ENCODE measurements at regions not wholly inside any gene's neighbourhood (a gene's known extent, or its start where the extent isn't known, plus 50 kb on each side); places are given as distances from the start of the nearest gene placed in this dataset.

DNA sequence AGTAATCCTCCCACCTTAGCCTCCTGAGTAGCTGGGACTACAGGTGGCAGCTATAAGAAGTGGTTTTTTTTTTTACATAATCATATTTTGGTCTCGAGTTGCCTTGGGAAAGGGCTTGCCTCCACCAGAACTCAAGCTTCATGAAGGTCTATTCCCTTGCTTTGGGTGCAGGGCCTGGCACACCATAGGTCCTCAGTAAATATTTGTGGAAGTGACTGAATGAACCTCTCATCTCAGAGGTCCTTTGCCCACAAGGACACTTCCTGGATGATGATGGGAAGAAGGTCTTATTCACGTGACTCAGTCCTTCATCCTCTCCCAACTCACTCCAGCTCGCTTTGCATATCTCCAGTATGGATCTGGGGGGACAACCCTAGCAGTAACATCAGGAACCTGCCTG is 114.0 kb upstream of the MED13L start:
- H3K79me2 ChIP-seq (ENCODE audit: control insufficient read depth, insufficient read depth, low read length): no peaks in the 10 kb centered on the region
- intact Hi-C loops (cut with micrococcal nuclease): no loop called here
- DNase-seq (no peak), ATAC-seq (ENCODE audit: low read depth) (no peak)
- H3K4me1 ChIP-seq (ENCODE audit: control insufficient read depth in 2 of 2, insufficient read depth in 2 of 2, low read length in 2 of 2): no peaks in the 10 kb centered on the region
- no peak overlapping the region for H3K9ac ChIP-seq (ENCODE audit: low read length)
- H2AFZ ChIP-seq (ENCODE audit: insufficient read depth, low read depth, low read length, poor library complexity, severe bottlenecking): no peak overlapping the region
- H3K4me2 ChIP-seq (replicated peaks; ENCODE audit: low read depth, low read length, poor library complexity, severe bottlenecking): no peak overlapping the region
- Mint-ChIP-seq H3K27me3 (no peaks in the 10 kb centered on the region), H3K9me3 (ENCODE audit: insufficient read depth) (no peaks in the 10 kb centered on the region), H3K27ac (no peak overlapping the region), H3K4me1 (peaks cover 2% of the 10 kb centered on the region), H3K4me3 (no peak overlapping the region)
- H3K36me3 ChIP-seq (replicated peaks in 1 of 2; ENCODE audit: control extremely low read depth in 1 of 2, control insufficient read depth in 1 of 2, extremely low read depth in 1 of 2, insufficient read depth in 2 of 2, low read length in 1 of 2): no peaks in the 10 kb centered on the region
- POLR2A ChIA-PET: no interaction called here
- H3K4me3 ChIP-seq (ENCODE audit: control extremely low read depth in 1 of 5, extremely low read depth in 1 of 5, insufficient read depth in 1 of 5, low read depth in 2 of 5, low read length in 4 of 5): no peak overlapping the region
- no peaks in the 10 kb centered on the region for H4K20me1 ChIP-seq (ENCODE audit: control insufficient read depth, insufficient read depth, low read length, poor library complexity, severe bottlenecking)
- CTCF ChIA-PET: no interaction called here
- H3K27me3 ChIP-seq (replicated peaks in 1 of 4; ENCODE audit: control extremely low read depth in 1 of 4, control insufficient read depth in 3 of 4, insufficient read depth in 4 of 4, low read length in 3 of 4): no peaks in the 10 kb centered on the region
- TF ChIP-seq, protein P1, sequence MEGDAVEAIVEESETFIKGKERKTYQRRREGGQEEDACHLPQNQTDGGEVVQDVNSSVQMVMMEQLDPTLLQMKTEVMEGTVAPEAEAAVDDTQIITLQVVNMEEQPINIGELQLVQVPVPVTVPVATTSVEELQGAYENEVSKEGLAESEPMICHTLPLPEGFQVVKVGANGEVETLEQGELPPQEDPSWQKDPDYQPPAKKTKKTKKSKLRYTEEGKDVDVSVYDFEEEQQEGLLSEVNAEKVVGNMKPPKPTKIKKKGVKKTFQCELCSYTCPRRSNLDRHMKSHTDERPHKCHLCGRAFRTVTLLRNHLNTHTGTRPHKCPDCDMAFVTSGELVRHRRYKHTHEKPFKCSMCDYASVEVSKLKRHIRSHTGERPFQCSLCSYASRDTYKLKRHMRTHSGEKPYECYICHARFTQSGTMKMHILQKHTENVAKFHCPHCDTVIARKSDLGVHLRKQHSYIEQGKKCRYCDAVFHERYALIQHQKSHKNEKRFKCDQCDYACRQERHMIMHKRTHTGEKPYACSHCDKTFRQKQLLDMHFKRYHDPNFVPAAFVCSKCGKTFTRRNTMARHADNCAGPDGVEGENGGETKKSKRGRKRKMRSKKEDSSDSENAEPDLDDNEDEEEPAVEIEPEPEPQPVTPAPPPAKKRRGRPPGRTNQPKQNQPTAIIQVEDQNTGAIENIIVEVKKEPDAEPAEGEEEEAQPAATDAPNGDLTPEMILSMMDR (IDR thresholded peaks at IDR 0.05): no peak
- no peak for TF ChIP-seq EZH2 (IDR thresholded peaks at IDR 0.05; ENCODE audit: borderline replicate concordance, insufficient read depth, low read depth, low read length, poor library complexity, severe bottlenecking)
- 90% methylated on average over 2 of the region's 3 CpGs for WGBS (ENCODE audit: insufficient coverage)
- H3K27ac ChIP-seq (ENCODE audit: low read length in 2 of 2): no peak overlapping the region
- peaks cover 0 to 5% (median 5%) of the 10 kb centered on the region in 3 donors for H3K9me3 ChIP-seq (ENCODE audit: control extremely low read depth in 1 of 3, control insufficient read depth in 2 of 3, insufficient read depth in 1 of 3, low read length in 2 of 3)

DNA sequence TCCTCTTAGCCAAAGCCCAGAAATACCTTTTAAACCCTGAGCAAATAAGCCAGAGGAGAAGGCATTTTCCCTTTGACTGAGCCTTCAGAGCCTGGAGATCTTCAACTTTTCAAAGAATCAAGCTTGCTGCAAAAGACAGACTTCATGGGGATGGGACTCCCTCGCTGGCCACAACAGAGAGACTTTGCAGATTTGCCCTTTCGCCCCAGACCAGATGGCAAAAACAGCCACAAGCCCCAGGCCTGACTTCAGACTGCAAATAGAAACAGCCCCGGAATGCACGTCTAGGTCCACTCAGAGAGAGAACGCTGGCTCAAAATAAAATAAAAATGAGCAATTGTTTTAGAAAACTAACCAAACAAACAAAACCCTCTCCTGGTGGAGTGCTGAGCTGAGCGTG is 114.6 kb upstream of the MED13L start:
- H3K9me3 ChIP-seq (ENCODE audit: control extremely low read depth in 1 of 3, control insufficient read depth in 2 of 3, insufficient read depth in 1 of 3, low read length in 2 of 3): peaks cover 0 to 5% (median 5%) of the 10 kb centered on the region in 3 donors
- Mint-ChIP-seq H3K4me3 (no peak overlapping the region), H3K27me3 (no peaks in the 10 kb centered on the region), H3K4me1 (peaks cover 2% of the 10 kb centered on the region), H3K9me3 (ENCODE audit: insufficient read depth) (no peaks in the 10 kb centered on the region), H3K27ac (no peak overlapping the region)
- WGBS (ENCODE audit: insufficient coverage): 97% methylated on average over 3 of the region's 6 CpGs
- no peaks in the 10 kb centered on the region for H4K20me1 ChIP-seq (ENCODE audit: control insufficient read depth, insufficient read depth, low read length, poor library complexity, severe bottlenecking)
- no peak overlapping the region for H3K9ac ChIP-seq (ENCODE audit: low read length)
- no peaks in the 10 kb centered on the region for H3K27me3 ChIP-seq (replicated peaks in 1 of 4; ENCODE audit: control extremely low read depth in 1 of 4, control insufficient read depth in 3 of 4, insufficient read depth in 4 of 4, low read length in 3 of 4)
- no peak overlapping the region for H3K4me3 ChIP-seq (ENCODE audit: control extremely low read depth in 1 of 5, extremely low read depth in 1 of 5, insufficient read depth in 1 of 5, low read depth in 2 of 5, low read length in 4 of 5)
- no peaks in the 10 kb centered on the region for H3K36me3 ChIP-seq (replicated peaks in 1 of 2; ENCODE audit: control extremely low read depth in 1 of 2, control insufficient read depth in 1 of 2, extremely low read depth in 1 of 2, insufficient read depth in 2 of 2, low read length in 1 of 2)
- no peak overlapping the region for H3K27ac ChIP-seq (ENCODE audit: low read length in 2 of 2)
- CTCF ChIA-PET: no interaction called here
- no peak for ATAC-seq (ENCODE audit: low read depth)
- intact Hi-C loops (cut with micrococcal nuclease): no loop called here
- no peak overlapping the region for H3K4me2 ChIP-seq (replicated peaks; ENCODE audit: low read depth, low read length, poor library complexity, severe bottlenecking)
- TF ChIP-seq, protein P1 (IDR thresholded peaks at IDR 0.05): no peak
- TF ChIP-seq EZH2 (IDR thresholded peaks at IDR 0.05; ENCODE audit: borderline replicate concordance, insufficient read depth, low read depth, low read length, poor library complexity, severe bottlenecking): no peak
- POLR2A ChIA-PET: no interaction called here
- H3K4me1 ChIP-seq (ENCODE audit: control insufficient read depth in 2 of 2, insufficient read depth in 2 of 2, low read length in 2 of 2): no peaks in the 10 kb centered on the region
- no peak for DNase-seq
- H2AFZ ChIP-seq (ENCODE audit: insufficient read depth, low read depth, low read length, poor library complexity, severe bottlenecking): no peak overlapping the region
- no peaks in the 10 kb centered on the region for H3K79me2 ChIP-seq (ENCODE audit: control insufficient read depth, insufficient read depth, low read length)

All from B cell (primary cell).